Hematopoietic multipotent progenitor cell treated with erythropoietin and hydrocortisone succinate and interleukin-3 and kit ligand, for 4 days (in vitro differentiated cells): ENCODE measurements at regions not wholly inside any gene's neighbourhood (a gene's known extent, or its start where the extent isn't known, plus 50 kb on each side); places are given as distances from the start of the nearest gene placed in this dataset.

Experiments used
- DNase-seq: peaks from one replicate; pipeline ENCODE4 v3.0.0-alpha.2; 2015

GRCh38 chr5:57581772-57582171 lies 99.2 kb upstream of the ACTBL2 start:
- DNase-seq: no peak

- DNase-seq: no peak
Observed at GRCh38 chr5:57581222-57581621, 98.6 kb upstream of the ACTBL2 start.

DNA sequence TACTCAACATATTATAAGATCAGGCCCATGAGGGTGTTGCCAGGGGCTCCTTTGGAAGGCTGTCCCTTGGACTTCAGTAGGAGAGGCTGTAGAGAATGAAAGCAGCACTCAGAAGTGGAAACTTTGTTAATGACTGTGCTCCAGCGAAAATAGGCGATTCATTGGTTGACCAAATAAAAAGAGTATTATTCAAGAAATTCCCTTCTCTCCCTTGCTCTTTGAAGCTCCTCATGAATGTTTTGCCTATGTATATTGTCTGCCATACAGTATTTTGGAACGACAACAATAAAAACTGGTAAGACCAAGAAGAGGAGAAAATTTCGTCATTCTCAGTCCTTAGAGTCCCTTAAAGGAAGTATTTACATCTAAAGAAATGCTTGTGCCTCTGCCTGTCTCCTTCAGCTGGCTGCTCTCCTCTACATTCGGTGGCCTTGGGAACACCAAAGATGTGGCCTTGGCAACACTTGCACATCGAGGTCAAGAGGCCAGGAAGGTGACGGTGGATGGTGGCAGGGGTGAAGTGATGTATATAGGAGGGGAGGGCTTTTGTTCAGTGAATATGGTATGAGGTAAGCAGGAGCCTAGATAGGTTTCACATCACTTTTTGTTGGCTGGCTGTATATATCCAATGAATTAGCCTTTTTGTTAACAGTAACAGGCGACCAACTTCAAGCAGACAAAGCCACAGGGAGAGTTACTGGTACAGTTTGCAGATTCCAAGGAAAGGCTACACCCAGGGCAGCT lies 95.0 kb upstream of the ACTBL2 start:
- DNase-seq: no peak

DNA sequence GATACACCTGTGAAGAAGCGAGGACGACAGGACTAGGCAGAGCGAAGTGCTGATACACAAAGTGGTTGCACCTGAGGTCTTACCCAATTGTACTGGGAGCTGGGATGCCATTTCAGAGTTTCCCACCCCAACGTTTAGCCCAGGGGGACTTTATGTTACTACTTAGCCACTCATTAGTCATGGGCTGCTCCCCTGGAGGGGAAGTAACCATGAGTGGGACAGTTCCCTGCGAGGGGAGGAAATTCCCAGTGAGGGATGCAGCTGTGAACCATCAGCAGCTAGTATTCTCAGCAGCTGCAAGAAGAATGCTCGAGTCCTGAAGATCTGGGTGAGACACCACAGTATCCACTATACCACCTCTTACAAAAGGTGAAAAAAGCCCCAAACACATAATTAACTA lies 93.7 kb upstream of the ACTBL2 start:
- DNase-seq: no peak

- DNase-seq: no peak
Observed at GRCh38 chr5:57575839-57576238, 93.2 kb upstream of the ACTBL2 start.

DNA sequence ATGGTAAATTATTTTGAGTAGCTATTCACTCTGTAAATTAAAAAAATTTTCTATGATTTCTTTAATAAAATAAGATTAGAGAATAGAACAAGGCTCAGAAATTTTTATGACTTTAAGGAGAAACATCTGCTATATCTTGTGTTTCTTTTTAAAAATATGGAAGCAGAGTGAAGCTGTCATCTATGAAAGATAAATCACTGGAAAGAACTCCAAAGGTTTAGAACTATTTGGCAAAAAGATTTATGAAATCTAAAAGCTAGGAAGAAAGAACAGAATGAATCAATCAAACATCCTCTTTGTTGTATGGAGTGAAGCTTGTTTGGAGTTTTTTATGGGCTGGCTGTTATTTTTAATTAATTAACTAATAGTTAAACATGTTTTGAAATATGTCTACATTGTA lies 89.8 kb upstream of the ACTBL2 start:
- no peak for DNase-seq

- DNase-seq: no peak
Observed at GRCh38 chr5:57569601-57570000, 87.0 kb upstream of the ACTBL2 start.

DNA sequence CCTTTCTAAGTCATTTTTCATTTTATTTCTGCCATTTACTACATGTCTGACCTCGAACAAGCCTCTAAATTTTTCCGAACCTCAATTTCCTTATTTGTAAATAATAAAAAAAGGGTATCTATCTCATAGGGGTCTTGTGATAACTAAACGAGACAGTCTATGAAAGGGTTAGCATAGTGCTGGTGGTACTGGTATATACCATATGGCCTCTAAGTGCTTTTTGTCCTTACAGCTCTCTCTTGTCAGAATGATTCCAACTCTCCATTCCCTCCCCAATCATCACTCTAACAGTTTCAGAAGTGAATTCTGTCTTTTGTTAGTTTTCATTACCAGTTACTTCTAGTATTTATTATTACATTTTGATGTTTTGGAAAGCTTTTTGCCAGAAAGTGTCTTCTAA lies 85.5 kb upstream of the ACTBL2 start:
- no peak for DNase-seq

- no peak for DNase-seq
Observed at GRCh38 chr5:57566914-57567313, 84.3 kb upstream of the ACTBL2 start.

DNA sequence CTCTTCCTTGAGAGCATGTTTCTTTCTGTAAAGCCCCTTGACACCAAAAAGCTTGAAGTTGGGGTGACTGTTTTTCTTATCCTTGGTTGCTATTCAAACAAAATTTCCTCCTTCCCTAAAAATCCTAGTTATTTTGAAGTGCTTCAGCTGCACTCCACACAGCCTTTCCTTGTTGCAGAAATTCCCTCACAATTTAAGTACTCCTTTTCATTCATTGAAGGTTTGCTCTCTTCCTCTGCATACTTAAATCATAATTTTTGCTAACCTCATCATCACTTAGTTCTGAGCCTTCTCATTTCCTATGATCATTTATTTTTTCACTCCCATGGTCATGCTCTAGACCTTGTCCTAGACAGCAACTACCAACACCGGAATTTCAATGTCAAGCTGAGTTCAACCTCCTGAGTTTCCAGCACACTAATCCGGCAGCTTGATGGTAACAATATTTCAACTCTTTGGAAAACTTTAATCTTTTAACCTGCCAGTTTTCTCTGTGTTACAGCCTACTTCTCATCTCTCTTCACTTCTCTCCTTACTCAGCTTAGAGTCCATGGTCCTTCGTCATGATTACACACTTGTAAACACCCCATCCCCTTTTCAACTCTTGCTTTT lies 78.7 kb upstream of the ACTBL2 start:
- DNase-seq: no peak

GRCh38 chr5:57559110-57559635 lies 76.6 kb upstream of the ACTBL2 start:
- no peak for DNase-seq

DNA sequence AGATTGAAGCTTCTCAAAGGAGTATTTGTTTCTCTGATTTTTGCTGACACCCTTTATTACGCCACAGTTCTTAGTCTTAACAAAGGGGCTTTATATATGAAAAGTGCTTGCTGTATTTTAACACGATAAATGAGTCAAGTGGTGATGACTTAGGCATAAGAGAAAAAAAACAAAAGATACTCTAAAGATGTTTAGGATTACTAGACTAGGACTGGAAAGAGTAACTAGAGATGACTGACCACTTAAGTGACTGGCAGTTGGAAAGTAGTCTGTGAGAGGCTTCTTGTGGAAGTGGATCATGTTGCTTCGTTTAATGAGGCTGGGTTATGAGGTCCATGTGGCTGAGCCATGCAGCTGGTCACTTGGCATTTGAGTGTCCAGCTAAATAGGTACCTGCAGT lies 69.4 kb upstream of the ACTBL2 start:
- no peak for DNase-seq

DNA sequence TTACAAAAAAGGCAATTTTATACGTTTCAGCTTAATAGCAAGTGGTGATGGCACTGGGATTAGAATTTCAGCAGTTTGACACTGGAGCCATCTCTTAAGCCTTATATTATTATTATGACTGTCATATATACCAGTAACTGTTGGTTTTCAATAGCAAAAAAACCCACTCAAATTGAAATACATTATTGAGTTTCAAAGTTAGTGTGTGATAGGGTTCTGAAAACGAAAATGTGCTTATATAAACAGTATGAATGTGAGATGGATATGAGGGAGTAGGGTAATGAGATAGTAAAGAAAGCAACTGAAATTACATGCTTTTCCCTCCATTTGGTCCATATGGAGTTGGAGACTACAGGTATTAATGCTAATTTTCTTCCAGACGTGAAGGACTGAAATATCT lies 68.6 kb upstream of the ACTBL2 start:
- DNase-seq: no peak

DNA sequence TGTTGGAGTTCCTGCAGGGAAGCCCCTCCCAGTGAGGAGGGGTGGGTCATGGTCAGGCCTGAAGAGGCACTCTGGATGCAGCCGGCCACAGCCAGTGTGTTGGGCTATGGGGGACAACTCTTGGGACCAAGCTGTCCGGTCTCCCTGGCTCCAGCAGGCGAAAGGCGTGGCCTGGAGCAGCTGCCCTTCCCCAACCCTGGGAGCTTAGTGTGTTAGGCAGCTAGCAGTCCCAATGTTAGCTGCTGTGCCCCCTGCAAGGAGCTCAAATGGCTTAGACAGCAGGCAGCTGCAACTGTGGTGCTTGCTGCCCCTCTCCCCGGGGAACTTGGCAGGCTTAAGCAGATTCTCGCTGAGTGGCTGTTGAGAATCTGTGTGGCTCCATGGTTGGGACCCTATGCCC lies 67.5 kb upstream of the ACTBL2 start:
- DNase-seq: no peak

DNA sequence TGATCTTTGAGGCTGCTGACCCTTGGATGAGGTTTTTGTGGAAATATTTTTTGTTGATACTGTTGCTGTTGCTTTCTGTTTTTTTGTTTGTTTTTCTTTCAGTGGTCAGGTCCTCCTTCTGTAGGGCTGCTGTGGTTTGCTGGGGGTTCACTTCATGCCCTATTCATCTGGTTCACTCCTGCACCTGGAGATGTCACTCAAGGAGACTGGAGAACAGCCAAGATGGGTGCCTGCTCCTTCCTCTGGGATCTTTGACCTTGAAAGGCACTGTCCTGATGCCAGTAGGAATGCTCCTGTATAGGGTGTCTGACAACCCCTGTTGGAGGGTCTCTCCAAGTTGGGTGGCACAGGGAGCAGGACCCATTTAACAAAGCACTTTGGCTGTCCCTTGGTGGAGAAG lies 67.0 kb upstream of the ACTBL2 start:
- no peak for DNase-seq

- DNase-seq: no peak
Observed at GRCh38 chr5:57540823-57541222, 58.2 kb upstream of the ACTBL2 start.

- no peak for DNase-seq
Observed at GRCh38 chr5:57539281-57539701, 56.7 kb upstream of the ACTBL2 start.

DNA sequence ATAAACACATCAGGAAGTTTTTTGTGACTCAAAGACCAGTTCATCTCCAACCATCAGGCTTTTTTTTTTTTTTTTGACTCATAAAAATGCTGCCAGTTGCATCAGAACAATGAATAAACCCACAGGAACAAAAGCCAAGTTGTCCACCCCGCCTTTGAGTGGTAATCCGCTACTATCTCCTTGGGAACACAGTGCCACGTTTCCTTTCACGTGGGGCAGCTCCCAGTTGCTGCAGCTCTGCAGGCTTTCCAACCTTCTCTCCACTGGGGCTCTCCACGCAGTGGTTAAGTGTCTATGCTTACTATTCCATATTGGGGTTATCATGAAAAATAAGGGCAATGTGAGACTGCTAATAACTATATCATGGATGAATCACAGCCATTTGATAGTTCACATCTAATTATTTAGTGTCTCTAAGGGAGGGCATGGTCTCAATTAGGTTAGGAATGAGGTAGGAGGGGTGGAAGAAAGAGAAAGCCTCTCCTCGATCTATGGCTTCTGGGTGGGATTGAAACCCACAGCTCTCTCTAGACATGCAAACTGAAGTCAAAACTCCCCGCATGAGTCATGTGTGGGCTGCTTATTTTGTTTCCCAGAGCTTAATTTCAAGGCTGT lies 55.8 kb upstream of the ACTBL2 start:
- DNase-seq: no peak

- no peak for DNase-seq
Observed at GRCh38 chr5:57537811-57538210, 55.2 kb upstream of the ACTBL2 start.

GRCh38 chr5:57532513-57533497 lies 50.2 kb upstream of the ACTBL2 start:
- no peak for DNase-seq
